Type B pancreatic cell (in vitro differentiated cells): ENCODE measurements at regions not wholly inside any gene's neighbourhood (a gene's known extent, or its start where the extent isn't known, plus 50 kb on each side); places are given as distances from the start of the nearest gene placed in this dataset.

ENCODE experiments used
- DNase-seq: peaks from one replicate; pipeline ENCODE4 v3.0.0; 2021; ENCODE audit warnings: mixed read lengths; ENCODE audit not compliant: unreplicated experiment; ENCODE audit errors: extremely low spot score
- H3K27ac Mint-ChIP-seq: 2 replicates; pipeline ENCODE4 v1.8.0; 2021; ENCODE audit warnings: mild to moderate bottlenecking, mixed read lengths
- H3K27me3 Mint-ChIP-seq: 2 replicates; pipeline ENCODE4 v1.8.0; 2021; ENCODE audit warnings: mixed read lengths
- H3K36me3 Mint-ChIP-seq: 2 replicates; pipeline ENCODE4 v1.8.0; 2021; ENCODE audit warnings: mixed read lengths
- H3K4me1 Mint-ChIP-seq: one replicate; pipeline ENCODE4 v1.8.0; 2021; ENCODE audit warnings: mixed read lengths; ENCODE audit not compliant: unreplicated experiment
- H3K4me3 Mint-ChIP-seq: 2 replicates; pipeline ENCODE4 v1.8.0; 2021; ENCODE audit warnings: mild to moderate bottlenecking, mixed read lengths
- H3K9me3 Mint-ChIP-seq: 2 replicates; pipeline ENCODE4 v1.8.0; 2021; ENCODE audit warnings: mixed read lengths
- TF ChIP-seq, protein P1 (sequence below): fragments of 200-600 bp; sonication (generic); conservative IDR thresholded peaks from 2 replicates; pipeline ENCODE4 v1.5.0; 2021; ENCODE audit warnings: antibody characterized with exemption, mild to moderate bottlenecking

DNA sequence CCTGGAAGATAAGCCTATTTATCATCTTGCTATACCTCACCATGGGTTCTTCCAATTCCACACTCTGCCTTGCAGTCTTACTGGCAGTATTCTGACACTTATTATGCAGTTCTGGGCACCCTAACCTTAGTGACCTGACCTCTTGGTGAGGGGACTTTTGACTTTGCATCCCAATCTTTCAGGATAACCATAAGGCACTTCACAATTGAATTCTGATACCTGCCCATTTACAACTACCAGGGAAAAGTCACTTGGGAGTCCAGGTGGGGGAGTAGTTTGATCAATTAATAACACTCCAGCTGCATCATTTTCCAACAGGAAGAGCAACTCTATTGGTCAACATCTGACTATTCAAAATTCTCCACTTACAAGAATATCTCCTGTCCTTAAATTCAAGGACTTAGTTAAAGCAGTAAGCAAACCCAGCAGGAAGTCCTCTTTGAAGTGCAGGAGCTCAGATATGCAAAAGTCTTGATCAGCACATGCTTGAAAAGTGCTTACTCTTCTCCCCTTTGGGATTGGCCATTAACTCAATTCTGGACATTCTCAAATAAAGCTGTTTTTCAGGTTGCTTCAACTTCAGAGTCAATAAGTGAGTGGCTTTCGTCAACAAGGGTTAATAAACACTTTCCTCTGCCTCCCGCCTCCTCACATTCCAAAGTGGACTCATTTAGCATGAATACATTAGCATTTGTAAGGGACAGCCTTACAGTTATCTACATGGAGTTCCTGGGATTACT is 177.4 kb upstream of the NRIP1 start:
- Mint-ChIP-seq H3K4me1 (peaks cover 24% of the 10 kb centered on the region), H3K36me3 (no peaks in the 10 kb centered on the region), H3K27me3 (no peaks in the 10 kb centered on the region), H3K9me3 (peaks cover 7% of the 10 kb centered on the region), H3K4me3 (no peak overlapping the region), H3K27ac (no peak overlapping the region)
- no peak for DNase-seq
- TF ChIP-seq, protein P1, sequence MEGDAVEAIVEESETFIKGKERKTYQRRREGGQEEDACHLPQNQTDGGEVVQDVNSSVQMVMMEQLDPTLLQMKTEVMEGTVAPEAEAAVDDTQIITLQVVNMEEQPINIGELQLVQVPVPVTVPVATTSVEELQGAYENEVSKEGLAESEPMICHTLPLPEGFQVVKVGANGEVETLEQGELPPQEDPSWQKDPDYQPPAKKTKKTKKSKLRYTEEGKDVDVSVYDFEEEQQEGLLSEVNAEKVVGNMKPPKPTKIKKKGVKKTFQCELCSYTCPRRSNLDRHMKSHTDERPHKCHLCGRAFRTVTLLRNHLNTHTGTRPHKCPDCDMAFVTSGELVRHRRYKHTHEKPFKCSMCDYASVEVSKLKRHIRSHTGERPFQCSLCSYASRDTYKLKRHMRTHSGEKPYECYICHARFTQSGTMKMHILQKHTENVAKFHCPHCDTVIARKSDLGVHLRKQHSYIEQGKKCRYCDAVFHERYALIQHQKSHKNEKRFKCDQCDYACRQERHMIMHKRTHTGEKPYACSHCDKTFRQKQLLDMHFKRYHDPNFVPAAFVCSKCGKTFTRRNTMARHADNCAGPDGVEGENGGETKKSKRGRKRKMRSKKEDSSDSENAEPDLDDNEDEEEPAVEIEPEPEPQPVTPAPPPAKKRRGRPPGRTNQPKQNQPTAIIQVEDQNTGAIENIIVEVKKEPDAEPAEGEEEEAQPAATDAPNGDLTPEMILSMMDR = no peak

GRCh38 chr21:15242906-15243305 is 178.1 kb upstream of the NRIP1 start:
- TF ChIP-seq, protein P1 = no peak
- H3K4me1 Mint-ChIP-seq = peaks cover 24% of the 10 kb centered on the region
- H3K27me3 Mint-ChIP-seq = no peaks in the 10 kb centered on the region
- H3K27ac Mint-ChIP-seq = no peak overlapping the region
- H3K36me3 Mint-ChIP-seq = no peaks in the 10 kb centered on the region
- H3K9me3 Mint-ChIP-seq = peaks cover 4% of the 10 kb centered on the region
- H3K4me3 Mint-ChIP-seq = no peak overlapping the region
- no peak for DNase-seq

DNA sequence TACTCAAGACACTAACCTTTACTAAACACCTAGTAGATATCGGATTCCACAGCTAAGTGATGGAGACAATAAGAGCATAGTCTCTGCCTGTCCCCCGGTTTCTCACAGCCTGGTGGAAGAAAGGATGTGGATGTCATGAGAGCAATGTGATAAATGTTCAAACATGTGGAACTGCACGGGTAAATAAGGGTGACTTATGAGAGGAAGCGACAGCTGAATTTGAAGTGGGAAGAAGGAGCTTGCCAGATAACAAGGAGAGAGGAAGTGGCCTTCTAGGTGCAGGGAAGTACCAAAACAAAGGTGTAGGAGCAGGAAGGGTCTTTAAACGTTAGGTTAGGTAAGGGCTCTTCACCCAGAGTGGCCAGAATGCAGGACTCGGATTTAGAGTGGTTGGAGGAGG is 178.6 kb upstream of the NRIP1 start:
- Mint-ChIP-seq H3K36me3 (no peaks in the 10 kb centered on the region), H3K9me3 (peaks cover 4% of the 10 kb centered on the region)

GRCh38 chr21:15247613-15248012 is 182.8 kb upstream of the NRIP1 start:
- H3K4me1 Mint-ChIP-seq = peaks cover 13% of the 10 kb centered on the region
- H3K9me3 Mint-ChIP-seq = peaks cover 9% of the 10 kb centered on the region
- H3K36me3 Mint-ChIP-seq = peaks cover 3% of the 10 kb centered on the region
- H3K4me3 Mint-ChIP-seq = no peak overlapping the region
- TF ChIP-seq, protein P1 = no peak
- no peak for DNase-seq
- H3K27me3 Mint-ChIP-seq = peaks cover 2% of the 10 kb centered on the region
- no peak overlapping the region for H3K27ac Mint-ChIP-seq

More for the DNA sequence above, 178.6 kb upstream of the NRIP1 start:
- H3K27me3 Mint-ChIP-seq = no peaks in the 10 kb centered on the region
- peaks cover 24% of the 10 kb centered on the region for H3K4me1 Mint-ChIP-seq
- H3K27ac Mint-ChIP-seq = no peak overlapping the region
- no peak for DNase-seq
- TF ChIP-seq, protein P1 = no peak
- no peak overlapping the region for H3K4me3 Mint-ChIP-seq

GRCh38 chr21:15249285-15249993 is 184.6 kb upstream of the NRIP1 start:
- Mint-ChIP-seq H3K27ac (no peak overlapping the region), H3K4me1 (peaks cover 6% of the 10 kb centered on the region), H3K4me3 (no peak overlapping the region), H3K9me3 (peaks cover 5% of the 10 kb centered on the region), H3K36me3 (peaks cover 3% of the 10 kb centered on the region), H3K27me3 (peaks cover 2% of the 10 kb centered on the region)
- TF ChIP-seq, protein P1 = no peak
- DNase-seq = no peak
